DMS53 (cell line): ENCODE measurements at regions not wholly inside any gene's neighbourhood (a gene's known extent, or its start where the extent isn't known, plus 50 kb on each side); places are given as distances from the start of the nearest gene placed in this dataset.

Source experiments
- DNase-seq: peaks from one replicate; lab custom pipeline; 2025; lab: John Stamatoyannopoulos, UW

DNA sequence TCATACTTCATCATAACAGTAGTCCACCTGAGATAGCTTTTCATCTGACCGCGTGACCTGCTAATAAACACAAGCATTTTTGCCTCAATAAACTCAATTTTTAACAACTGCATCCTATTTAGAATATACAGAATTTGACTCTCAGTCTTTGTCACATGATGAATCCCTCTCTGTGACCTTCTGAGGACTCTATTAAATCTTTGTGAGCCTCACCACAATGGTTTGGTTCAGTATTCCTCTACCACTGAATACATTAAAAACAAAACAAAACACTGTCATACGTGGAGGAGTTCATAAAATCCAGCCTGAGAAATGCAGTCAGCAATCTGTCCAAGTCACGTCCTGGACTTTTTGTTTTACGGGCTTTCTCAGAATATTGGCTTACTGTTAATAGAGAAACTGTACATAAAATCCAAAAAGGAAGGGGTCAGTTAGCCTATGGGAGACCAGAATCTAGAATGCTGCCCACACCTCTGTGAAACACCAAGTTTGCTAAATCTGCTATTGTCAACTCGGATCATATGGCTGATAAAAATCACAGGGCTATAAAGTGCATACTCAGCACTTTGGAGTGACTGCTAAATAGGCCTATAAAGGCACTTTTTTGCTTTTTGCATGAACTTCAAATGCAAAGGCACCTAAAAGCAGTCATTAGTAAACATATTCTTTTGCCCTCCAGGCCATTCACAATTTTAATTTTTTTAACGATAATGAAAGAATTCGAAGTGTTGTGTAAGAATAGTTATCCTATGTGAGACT, 190.3 kb upstream of the HDDC2 start:
- DNase-seq, result no peak

DNA sequence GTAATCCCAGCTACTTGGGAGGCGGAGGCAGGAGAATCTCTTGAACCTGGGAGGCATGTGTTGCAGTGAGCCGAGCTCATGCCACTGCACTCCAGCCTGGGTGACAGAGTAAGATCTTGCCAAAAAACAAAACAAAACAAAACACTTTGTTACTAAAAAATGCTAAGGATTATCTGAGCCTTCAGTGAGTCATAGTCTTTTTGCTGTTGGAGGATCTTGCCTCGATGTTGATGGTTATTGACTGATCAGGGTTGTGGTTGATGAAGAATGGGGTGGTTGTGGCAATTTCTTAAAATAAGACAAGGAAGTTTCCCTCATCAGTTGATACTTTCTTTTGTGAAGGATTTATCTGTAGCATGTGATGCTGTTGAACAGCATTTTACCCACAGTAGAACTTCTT, 196.8 kb upstream of the HDDC2 start:
- no peak for DNase-seq

DNA sequence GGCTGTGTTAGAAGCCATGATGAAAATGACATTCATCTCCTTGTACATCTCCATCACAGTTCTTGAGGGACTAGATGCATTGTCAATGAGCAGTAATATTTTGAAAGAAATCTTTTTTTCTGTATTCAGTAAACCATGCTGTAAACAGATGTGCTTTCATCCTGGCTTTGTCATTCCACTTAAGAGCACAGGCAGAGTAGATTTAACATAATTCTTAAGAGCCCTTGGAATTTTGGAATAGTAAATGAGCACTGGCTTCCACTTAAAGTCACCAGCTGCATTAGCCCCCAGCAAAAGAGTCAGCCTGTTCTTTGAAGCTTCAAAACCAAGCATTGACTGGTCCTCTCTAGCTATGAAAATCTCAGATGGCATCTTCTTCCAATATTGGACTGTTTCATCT, 197.8 kb upstream of the HDDC2 start:
- DNase-seq, result no peak

DNA sequence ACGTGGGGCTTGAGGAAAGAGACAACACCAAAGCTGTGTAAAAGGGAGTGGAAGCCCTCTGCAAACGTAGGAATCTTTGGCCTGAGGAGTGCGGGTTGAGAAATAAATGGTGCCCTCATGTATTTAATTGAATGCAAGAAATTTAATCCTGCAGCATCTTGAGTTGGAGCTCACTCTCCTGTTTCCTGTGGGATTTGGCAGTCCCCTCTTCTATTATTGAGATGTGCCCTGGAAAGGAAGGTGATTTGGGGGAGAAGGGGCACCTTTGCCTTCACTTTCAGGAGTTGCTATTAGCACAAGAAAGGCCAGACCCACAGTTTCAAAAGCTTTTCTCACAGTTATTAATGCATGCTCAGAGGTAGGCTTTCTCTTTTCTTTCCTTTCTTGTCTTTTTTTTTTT, 201.4 kb upstream of the HDDC2 start:
- no peak for DNase-seq

DNA sequence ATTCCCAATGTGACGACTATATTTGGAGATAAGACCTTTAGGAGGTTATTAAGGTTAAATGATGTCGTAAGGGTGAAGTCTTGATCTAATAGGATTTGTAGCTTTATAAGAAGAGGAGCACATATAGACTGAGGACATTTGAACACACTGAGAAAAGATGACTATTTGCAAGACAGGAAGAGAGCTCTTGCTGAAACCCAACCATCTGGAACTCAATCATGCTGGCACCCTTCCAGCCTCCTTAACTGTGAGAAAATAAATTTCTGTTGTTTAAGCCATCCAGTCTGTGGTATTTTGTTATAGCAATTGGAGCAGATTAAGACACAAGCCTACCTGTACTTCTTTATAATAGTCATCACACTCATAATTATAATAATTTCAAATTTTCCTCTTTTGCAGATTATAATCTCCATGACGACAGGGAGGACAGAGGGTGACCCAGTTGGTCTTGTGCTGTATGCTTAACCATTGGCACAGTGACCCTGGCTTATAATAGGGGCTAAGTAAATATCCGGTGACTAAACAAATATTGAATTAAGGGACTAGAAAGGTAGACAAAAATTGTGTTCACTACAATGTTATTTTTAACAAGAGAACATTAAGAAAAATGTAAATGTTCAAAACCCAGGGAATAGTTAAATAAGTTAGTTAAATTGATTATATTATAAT, 206.4 kb upstream of the HDDC2 start:
- peak; percentile 83 for DNase-seq

DNA sequence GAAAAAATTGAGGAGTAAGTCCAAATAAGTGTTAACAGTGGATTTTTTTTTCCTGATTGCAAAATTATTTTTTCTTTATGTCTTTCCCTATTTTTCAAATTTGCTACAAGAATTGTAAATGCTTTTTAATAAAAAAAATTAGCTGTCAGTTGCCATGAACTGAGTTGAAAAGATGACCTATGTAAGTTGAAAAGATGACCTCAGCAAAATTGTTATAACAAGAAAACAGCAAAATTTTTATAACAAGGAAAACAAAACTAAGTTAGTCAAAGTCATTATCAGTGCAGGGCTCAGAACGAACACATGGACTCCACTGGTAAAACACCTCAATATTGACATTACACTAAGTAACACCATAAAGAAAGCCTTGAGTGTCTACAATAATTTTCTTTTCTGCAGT, 207.0 kb upstream of the HDDC2 start:
- peak; percentile 14 for DNase-seq

DNA sequence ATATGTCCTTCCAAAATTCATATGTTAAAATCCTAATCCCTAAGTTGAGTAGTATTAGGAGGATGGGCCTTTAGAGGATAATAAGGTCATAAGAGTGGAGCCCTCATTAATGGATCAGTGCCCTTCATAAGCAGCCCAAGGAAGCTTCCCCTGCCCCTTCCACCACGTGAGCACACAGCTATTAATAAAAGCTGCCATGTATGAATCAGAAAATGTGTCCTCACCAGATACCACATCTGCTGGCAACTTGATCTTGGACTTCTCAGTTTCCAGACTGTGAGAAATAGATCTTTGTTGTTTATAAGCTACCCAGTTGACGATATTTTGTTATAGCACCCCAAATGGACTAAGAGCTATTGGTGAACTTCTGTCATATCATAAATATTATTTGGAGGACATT, 207.7 kb upstream of the HDDC2 start:
- peak; percentile 3 for DNase-seq

DNA sequence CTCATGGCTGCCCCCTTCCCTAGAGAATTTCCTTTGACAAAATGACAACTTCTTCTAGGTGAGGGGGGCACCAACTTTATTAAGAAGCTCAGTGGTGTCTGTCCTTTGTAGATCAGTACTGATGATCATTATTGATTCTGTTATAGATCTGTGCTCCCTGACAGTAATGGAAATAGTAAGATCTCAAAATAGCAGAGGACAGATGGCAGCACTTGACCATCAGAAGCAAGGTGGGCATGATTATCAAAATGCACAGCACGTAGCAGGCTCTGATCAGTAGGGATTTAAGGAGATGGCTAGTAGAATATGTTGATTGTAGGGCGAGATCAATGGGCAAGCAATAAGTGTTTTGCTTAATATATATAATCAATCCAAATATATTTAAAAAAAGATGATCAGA, 208.6 kb upstream of the HDDC2 start:
- no peak for DNase-seq

DNA sequence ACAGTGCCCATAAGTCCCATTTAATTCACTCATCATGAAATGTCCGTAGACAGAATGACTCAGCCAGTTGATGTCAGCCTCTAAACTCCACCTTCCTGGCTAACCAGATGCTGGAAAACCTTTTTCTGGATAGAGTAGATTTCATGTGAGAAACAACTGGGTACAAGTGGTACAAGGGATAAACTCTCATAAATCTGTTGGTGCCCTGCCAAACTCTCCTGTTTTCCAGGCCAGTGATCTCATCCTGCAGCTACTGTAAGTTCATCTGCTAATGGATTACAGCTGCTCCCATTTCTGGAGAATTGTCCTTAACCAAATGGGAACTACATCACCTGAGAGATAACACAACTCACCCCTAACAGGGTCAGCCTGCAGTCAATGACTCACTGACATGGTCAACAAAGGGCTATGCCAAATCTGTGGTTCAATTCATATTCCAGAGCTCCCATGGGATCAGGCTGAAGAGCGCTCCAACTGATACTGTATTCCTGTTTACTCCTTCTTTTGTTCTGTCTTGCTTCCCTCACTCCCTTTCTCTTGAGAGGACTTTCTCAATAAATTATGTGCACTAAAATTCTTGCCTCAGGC, 210.1 kb upstream of the HDDC2 start:
- peak; percentile 94 for DNase-seq

DNA sequence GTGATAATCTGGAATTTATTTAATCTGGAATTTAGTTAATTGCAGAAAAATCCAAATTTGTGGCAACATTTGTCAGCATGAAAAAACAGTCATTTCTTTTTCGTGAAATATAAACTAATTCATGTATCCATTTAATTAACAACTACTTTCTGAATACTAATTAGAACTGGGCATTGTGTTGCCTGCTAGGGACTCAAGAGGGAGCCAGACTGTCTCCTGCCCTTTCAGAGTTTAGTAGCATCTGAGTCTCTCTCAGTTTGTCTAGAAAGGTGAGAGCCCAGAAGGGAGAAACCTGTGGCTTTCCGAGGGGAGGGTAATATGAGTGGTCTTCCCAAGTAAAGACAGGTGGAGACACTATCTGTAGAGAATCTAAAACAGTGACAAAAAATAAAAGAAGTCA, 210.9 kb upstream of the HDDC2 start:
- peak; percentile 63 for DNase-seq

DNA sequence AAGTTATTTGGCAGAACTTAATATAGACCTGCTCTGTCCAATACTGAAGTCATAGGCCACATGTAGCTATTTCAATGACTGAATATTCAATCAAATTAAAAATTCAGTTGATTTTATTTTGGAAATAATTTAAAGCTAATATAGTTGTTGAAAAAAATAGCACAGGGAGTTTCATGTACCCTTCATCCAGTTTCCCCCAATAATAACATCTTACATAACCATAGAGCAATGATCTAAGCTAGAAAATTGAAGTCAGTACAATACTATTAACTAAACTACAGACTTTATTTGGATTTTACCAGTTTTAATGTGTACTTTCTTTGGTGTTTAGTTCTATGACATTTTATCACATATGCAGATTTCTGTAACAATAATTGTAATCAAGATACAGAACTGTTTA, 212.2 kb upstream of the HDDC2 start:
- DNase-seq, result no peak

DNA sequence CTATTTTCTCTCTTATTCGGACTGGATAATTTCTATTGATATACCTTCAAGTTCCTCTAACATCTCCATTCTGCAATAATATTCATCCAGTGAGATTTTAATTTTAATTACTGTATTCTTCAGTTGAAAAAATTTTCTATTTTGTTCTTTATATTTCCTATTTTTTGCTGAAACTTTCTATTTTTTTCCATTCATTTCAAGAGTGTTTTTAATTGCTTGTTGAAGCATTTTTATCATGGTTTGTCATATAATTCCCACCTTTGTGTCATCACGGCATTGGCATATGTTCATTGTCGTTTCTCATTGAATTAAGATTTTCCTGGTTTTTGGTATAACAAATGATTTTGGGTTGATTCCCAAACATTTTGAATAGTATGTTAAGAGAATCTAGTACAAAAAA, 214.9 kb upstream of the HDDC2 start:
- DNase-seq, result no peak

DNA sequence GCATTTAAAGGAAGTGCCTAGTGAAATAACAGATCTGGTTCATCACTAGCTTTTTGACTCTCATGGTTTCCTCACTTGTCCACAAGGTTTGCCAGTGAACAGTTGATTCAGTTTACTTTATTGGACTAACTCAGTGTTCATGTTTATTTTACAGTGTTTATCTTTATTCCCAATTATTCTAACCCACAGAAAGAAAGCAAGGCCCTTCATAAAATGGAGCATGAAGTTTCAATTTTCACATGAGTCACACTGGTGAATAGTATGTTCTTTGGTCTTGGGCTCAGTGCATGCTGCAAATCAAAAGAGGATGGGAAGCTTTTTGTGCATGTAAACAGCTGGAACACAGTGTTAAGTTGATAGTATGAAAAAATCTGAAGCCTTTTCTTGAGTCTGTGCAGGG, 217.6 kb upstream of the HDDC2 start:
- DNase-seq, result peak; percentile 62

DNA sequence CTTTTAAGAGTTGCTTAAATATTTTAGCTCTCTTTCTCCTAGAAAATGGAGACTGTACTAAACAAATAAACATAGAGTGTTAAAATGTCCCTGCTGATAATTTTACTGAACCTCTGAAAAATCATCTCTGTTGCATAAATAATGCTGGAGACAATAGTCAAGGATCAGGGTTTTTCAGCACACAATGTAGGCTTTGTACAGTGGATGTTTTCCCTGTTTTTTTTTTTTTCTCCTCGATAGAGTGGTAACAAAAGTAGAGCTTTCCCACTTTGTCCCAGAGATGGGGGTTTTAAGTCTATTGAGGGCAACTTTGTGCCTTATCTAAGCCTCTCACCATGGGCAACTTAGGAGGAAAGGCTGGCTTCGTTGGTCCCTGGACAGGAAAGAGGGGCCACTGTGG, 222.6 kb upstream of the HDDC2 start:
- no peak for DNase-seq

DNA sequence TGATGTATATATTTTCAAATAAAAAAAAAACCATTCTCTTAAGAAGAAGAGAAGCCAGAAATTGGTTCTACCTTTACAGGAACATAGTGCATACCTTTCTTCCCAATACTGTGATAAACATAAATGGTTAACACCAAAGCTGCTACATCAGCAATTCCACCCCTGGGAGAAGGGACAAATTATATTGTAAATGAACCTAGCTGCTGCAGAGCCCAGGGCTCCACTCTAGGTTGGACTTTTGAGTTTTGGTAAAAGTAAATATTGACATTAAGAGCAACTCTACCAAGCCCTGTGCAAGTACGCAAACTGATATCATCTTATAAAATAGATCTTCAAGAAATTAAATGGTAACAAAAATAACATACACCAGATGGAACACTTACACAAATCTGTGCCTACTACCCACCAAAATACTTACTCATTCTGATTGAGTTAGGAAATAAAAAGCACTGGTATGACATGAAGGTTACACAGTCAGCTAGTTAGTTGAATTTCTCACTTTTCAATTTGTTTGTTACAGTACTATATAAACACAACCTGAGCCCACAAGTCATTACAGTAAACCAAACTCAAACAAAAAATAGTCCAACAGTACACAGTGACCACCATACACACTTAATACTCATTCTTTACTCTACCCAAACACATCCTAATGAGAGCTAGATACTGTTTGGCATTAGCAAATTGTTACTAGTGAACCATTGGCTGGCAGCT, 223.3 kb upstream of the HEY2 start:
- DNase-seq, result peak; percentile 52

DNA sequence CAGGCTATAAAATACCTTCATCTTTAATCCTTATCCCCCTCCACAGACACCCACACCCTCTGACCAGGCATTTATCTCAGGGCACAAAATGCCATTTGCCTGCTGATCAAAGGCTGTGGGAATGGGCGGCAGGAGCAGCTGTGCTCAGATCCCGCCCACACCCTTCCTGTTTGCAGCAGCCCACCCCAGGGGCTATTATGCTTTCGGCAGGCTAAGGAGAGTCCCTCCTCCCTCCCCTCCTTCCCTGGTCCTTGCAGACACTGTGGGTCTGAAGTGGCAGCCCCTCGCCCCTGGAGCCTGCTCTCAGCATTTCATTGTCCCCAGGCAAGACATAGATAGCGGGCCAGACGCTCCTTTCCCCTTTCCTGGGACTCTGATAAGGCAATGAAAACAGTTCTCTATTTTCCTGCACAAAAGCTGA, 220.8 kb upstream of the HEY2 start:
- no peak for DNase-seq

DNA sequence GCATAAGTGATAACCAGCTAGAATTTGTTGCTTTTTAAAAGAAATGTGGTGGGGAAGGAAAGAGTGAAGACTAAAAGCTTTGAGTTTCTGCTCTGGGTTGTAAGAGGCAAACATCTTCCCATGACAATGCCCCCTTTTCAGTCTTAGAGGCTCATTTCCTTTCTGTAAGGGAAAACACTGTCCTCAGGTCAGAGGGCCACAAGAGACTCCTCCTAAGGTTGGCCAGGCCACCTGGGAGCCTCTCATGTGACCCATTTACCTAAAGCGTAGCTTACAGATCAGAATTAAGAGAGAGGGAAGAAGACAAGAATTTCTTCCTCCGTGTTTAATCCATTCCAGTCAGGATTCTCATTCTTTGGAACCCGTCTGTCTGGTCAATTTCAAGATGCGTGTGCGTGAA, 220.4 kb upstream of the HEY2 start:
- no peak for DNase-seq

DNA sequence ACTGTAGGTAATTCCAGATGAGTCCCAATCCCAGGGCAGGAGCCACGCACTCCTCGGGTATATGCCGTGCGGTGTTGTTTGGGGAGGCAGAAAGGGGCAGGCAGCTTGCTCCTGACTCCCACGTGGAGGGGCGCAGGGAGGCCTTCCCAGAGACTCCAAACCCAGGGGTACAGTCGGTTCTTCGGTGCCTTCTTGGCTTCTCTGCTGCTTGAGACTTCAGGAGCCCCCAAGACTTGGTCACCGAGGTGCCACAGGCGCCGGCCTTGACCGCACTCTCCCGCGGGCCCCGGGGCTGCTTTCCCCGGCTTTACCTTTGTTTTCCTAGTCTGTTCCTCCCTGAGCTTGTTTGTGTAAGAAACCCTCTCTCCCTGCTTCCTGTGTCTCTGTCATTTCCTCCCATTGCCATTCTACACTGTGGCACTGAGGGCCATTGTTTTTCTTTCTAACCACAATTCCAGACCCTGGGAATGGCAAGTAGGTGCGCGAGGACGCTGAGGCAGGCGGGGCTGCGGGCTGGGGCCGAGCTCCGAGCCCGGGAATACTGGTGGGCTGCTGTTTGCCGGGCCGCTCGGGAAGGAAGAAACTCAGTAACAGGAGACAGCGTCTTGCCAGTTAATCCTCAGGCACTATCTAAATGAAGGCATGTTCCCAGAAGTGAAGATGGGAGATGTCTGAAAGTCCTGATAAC, 215.6 kb upstream of the HEY2 start:
- peak; percentile 34 for DNase-seq

DNA sequence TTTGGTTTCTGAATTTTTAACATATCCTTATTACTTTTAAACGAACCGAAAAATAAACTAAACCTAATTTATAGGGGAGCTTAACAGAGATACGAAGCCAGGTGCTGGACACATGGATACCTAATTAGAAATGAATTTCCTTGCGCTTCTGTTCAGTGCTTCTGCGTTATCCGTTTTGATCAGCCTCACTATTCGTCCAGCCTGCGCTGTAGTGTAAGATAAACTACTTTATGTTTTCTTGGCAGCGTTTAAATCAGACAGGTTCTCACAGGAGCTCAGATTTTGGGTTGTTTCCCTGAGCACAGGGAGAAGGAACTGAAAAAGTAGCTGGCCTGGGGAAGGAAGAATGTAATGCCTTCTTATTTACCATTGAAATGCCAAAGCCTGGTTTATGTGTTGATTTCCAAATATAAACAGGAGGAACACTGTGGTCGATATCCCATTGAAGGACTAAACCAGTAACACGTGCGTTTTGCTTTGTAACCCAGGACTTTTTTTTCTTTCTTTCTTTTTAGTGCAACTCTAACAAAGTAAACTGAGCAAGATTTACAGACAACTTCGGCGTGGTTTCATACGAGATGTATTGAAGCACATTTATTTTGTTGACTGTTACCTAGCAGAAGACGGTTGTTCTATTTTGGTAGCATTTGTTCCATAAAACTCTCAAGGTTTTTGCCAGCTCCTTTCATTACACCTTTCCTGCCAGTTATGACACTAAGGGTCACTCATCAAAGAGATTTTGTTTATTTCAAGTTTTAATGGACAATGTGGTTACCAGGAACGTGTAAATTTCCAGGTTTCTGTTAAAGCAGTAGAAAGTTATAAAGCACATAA, 214.8 kb upstream of the HEY2 start:
- peak; percentile 11 for DNase-seq

DNA sequence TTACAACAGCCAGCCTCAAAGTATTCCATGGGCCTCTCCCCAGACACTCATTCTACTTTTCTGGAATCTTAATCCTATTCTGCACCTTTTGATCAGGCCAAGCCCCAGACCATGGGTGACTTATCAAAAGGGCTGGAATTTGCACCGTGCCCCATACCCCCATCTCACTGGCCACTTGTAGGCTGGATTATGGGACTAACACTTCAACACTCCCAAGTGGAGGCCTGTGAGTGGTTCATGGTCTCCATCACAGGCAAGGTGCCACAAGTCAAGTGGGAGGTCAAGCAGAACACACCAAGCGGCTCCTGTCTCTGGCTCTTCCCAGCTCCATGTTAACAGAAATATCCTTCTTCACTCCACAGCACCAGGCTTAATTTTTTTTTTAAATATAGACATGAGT, 212.3 kb upstream of the HEY2 start:
- DNase-seq, result peak; percentile 4

DNA sequence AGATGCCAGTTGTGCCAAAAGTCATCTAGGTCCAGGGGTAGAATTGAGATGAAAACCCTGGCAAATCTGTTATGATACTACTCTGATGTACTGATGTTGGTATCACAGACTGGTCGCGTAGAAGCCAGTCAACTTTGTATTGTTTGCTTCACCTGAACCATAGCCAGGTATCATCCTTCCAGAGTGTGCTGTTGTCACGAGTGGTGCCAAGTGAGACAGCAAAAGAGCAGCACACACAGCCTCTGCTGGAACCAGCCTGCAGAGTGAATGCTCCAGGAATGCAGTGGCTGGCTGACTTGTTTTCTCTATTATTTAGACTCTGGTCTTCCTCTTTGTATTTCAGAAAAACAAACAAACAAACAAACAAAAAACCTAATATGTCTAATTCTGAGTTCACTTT, 209.5 kb upstream of the HEY2 start:
- DNase-seq, result peak; percentile 75
